ENCODE measurements at regions not wholly inside any gene's neighbourhood (a gene's known extent, or its start where the extent isn't known, plus 50 kb on each side); places are given as distances from the start of the nearest gene placed in this dataset.

- peak; percentile 70; the same call in 1 of the 2 replicates for TF ChIP-seq RXRA (IDR thresholded peaks at IDR 0.05; ENCODE audit: insufficient read depth, low read depth, low read length)
- peak; percentile 80 for TF ChIP-seq CTBP2 (IDR thresholded peaks at IDR 0.05; ENCODE audit: borderline replicate concordance, insufficient read depth, insufficient read length, low read length)
- peak; percentile 39; the same call in 1 of the 2 replicates for TF ChIP-seq JUND (IDR thresholded peaks at IDR 0.05; ENCODE audit: low read length)
- TF ChIP-seq GTF2F1 (IDR thresholded peaks at IDR 0.05; ENCODE audit: borderline replicate concordance, low read depth, low read length) = no peak
- no peak for TF ChIP-seq SIRT6 (IDR thresholded peaks at IDR 0.05; ENCODE audit: low read length)
- no peak for TF ChIP-seq EZH2 (IDR thresholded peaks at IDR 0.05; ENCODE audit: low read depth, low read length, severe bottlenecking)
- no peak for TF ChIP-seq NRF1 (IDR thresholded peaks at IDR 0.05; ENCODE audit: low read depth, low read length)
- no peak; the same call in 1 of the 2 replicates for TF ChIP-seq TBP (IDR thresholded peaks at IDR 0.05; ENCODE audit: low read depth, low read length)
- TF ChIP-seq GABPA (IDR thresholded peaks at IDR 0.05; ENCODE audit: borderline replicate concordance, insufficient read depth, low read length) = no peak
- TF ChIP-seq SIN3A (conservative IDR thresholded peaks at IDR 0.05 in 1 of 2, IDR thresholded peaks at IDR 0.05 in 1 of 2; ENCODE audit: low read depth in 1 of 2, low read length in 2 of 2) = peak in 1 of 2 experiments; percentile 80; a peak in 2 of 4 replicates
- TF ChIP-seq ASH2L (IDR thresholded peaks at IDR 0.05; ENCODE audit: low read length) = peak; percentile 63
- TF ChIP-seq HDAC2 (IDR thresholded peaks at IDR 0.05; ENCODE audit: borderline replicate concordance in 1 of 2, low read depth in 2 of 2, low read length in 2 of 2) = 0 out of 4 replicates have a peak, but pooled peaks of 1 of the 2 experiments have one; percentile 20
- peak; percentile 40; the same call in 1 of the 2 replicates for TF ChIP-seq MAX (IDR thresholded peaks at IDR 0.05)
- no peak for TF ChIP-seq CBX5 (IDR thresholded peaks at IDR 0.05; ENCODE audit: low read depth, low read length)
- no peak for TF ChIP-seq CEBPB (IDR thresholded peaks at IDR 0.05; ENCODE audit: low read depth, low read length)
- TF ChIP-seq ATF2 (IDR thresholded peaks at IDR 0.05; ENCODE audit: low read length) = peak; percentile 78; the same call in 1 of the 2 replicates
- TF ChIP-seq KDM5A (IDR thresholded peaks at IDR 0.05; ENCODE audit: low read length) = no peak
Observed at GRCh38 chr17:77429969-77430752, 289.4 kb downstream of the SEC14L1 start (continued).
